SW480 (cell line): ENCODE measurements at regions not wholly inside any gene's neighbourhood (a gene's known extent, or its start where the extent isn't known, plus 50 kb on each side); places are given as distances from the start of the nearest gene placed in this dataset.
A peak's percentile ranks its signal among the peaks of the same experiment; 100 is the strongest.
"Not testable (repeated sequence)": the region's sequence is repeated elsewhere in the genome, so short reads cannot be mapped to it uniquely, and the experiment has no call there.

Experiments used
- DNase-seq: peaks from one replicate; pipeline ENCODE4 v3.0.0-alpha.2; 2016; ENCODE audit warnings: low spot score

GRCh38 chr15:50857763-50858162, 50.7 kb upstream of the AP4E1 start:
- DNase-seq, result no peak

- no peak for DNase-seq
Observed at GRCh38 chr15:50854601-50855490, 53.6 kb upstream of the AP4E1 start.

- DNase-seq, result no peak
Observed at GRCh38 chr15:50850003-50850402, 58.5 kb upstream of the AP4E1 start.

- no peak for DNase-seq
Observed at GRCh38 chr15:50848349-50848748, 60.1 kb upstream of the AP4E1 start.

GRCh38 chr15:50845181-50845580, 63.3 kb upstream of the AP4E1 start:
- not testable (repeated sequence) for DNase-seq

- no peak for DNase-seq
Observed at GRCh38 chr15:50840520-50840919, 68.0 kb upstream of the AP4E1 start.

GRCh38 chr15:50837256-50837770, 71.2 kb upstream of the AP4E1 start:
- DNase-seq, result no peak

GRCh38 chr15:50830477-50831354, 65.2 kb upstream of the SPPL2A start:
- no peak for DNase-seq

GRCh38 chr15:50828610-50829206, 63.2 kb upstream of the SPPL2A start:
- DNase-seq, result peak; percentile 88

- no peak for DNase-seq
Observed at GRCh38 chr15:50825946-50826345, 60.4 kb upstream of the SPPL2A start.

- DNase-seq, result no peak
Observed at GRCh38 chr15:50824514-50824913, 59.0 kb upstream of the SPPL2A start.

- DNase-seq, result no peak
Observed at GRCh38 chr15:50823281-50823680, 57.8 kb upstream of the SPPL2A start.

GRCh38 chr15:50821476-50821875, 56.0 kb upstream of the SPPL2A start:
- no peak for DNase-seq

- no peak for DNase-seq
Observed at GRCh38 chr15:50820808-50821382, 55.4 kb upstream of the SPPL2A start.

- no peak for DNase-seq
Observed at GRCh38 chr15:50819344-50819743, 53.8 kb upstream of the SPPL2A start.

GRCh38 chr15:50815958-50816590, 50.6 kb upstream of the SPPL2A start:
- DNase-seq, result no peak
